Ascending aorta (tissue), 2 donors: ENCODE measurements at regions not wholly inside any gene's neighbourhood (a gene's known extent, or its start where the extent isn't known, plus 50 kb on each side); places are given as distances from the start of the nearest gene placed in this dataset.
"Not testable (repeated sequence)": the region's sequence is repeated elsewhere in the genome, so short reads cannot be mapped to it uniquely, and the experiment has no call there.

ENCODE experiments used
- DNase-seq, 2 donors: peaks; one replicate each; pipeline ENCODE4 v3.0.0-alpha.2; 2019; ENCODE audit warnings: low spot score in 2 of 2
- H3K27ac ChIP-seq, 2 donors: fragments of 200-600 bp; sonication (generic); one replicate each; pipeline ENCODE4 v1.5.1; 2016 to 2017; ENCODE audit warnings: mild to moderate bottlenecking in 1 of 2
- H3K27me3 ChIP-seq: fragments of 200-600 bp; sonication (generic); one replicate; pipeline ENCODE4 v1.5.1; 2017
- H3K36me3 ChIP-seq, 2 donors: fragments of 200-600 bp; sonication (generic); one replicate each; pipeline ENCODE4 v1.5.1; 2016
- H3K4me1 ChIP-seq, 2 donors: fragments of 200-600 bp; sonication (generic); one replicate each; pipeline ENCODE4 v1.5.1; 2016 to 2017; ENCODE audit warnings: mild to moderate bottlenecking in 1 of 2
- H3K4me3 ChIP-seq, 2 donors: fragments of 200-600 bp; sonication (generic); one replicate each; pipeline ENCODE4 v1.5.1; 2016 to 2017; ENCODE audit warnings: mild to moderate bottlenecking in 1 of 2
- H3K9me3 ChIP-seq, 2 donors: fragments of 200-600 bp; sonication (generic); one replicate each; pipeline ENCODE4 v1.5.1; 2016
- intact Hi-C: fragments of 100-400 bp; cut with DNase I; formaldehyde crosslinking; loops from one replicate; pipeline ENCODE4 v1.15.1; 2023
- TF ChIP-seq, protein P1 (sequence below), 3 experiments: fragments of 200-600 bp in 2 of 3; fragments of 450-650 bp in 1 of 3; sonication (generic) in 2 of 3; IDR thresholded peaks; one replicate each; pipeline ENCODE4 v1.5.1; 2016 to 2019; ENCODE audit warnings: antibody characterized with exemption in 3 of 3, mild to moderate bottlenecking in 1 of 3, moderate library complexity in 1 of 3

DNA sequence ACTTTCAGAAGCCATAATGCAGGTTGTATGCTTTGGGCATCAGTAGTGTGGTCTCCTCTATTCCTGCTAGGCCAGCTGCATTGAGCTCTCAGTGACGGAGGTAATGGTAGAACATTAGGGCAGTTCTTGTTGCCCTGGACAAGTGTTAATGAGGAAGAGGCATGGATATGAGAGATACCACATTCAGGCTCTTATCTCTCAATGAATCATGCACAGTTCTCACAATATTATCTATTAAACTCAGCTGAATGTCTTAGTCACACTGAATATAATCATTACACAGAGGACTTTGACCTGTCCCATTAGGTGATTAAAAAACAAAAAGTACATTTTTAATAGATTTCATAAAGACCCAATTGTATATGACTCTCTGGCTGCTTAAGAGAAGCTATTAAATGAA lies 76.6 kb upstream of the SSBP2 start:
- H3K27ac ChIP-seq: no peak overlapping the region
- no peak overlapping the region for H3K4me3 ChIP-seq

DNA sequence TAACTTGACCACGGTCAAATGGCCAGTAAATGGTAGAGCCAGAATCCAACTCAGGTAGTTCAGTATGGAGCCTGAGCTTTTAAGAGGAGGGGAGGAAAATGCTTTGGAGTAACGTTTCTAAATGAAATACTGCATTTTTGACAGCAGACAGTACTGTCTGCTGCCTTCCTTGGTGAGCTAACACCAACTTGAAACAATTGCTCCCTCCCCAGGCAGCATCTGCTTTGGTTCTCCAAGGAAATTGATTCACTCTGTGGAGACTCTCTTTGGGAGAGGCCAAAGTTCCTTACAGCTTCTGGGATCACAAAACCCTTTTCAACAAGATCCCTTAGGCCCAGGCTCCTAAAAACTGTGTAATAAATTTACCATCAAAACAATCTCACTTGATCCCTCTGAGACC lies 75.2 kb upstream of the SSBP2 start:
- no peak overlapping the region for H3K4me3 ChIP-seq
- H3K27me3 ChIP-seq: no peaks in the 10 kb centered on the region
- H3K36me3 ChIP-seq: no peaks in the 10 kb centered on the region
- H3K4me1 ChIP-seq: peaks cover 0 to 5% of the 10 kb centered on the region in 2 donors
- intact Hi-C loops: no loop called here
- TF ChIP-seq, protein P1, sequence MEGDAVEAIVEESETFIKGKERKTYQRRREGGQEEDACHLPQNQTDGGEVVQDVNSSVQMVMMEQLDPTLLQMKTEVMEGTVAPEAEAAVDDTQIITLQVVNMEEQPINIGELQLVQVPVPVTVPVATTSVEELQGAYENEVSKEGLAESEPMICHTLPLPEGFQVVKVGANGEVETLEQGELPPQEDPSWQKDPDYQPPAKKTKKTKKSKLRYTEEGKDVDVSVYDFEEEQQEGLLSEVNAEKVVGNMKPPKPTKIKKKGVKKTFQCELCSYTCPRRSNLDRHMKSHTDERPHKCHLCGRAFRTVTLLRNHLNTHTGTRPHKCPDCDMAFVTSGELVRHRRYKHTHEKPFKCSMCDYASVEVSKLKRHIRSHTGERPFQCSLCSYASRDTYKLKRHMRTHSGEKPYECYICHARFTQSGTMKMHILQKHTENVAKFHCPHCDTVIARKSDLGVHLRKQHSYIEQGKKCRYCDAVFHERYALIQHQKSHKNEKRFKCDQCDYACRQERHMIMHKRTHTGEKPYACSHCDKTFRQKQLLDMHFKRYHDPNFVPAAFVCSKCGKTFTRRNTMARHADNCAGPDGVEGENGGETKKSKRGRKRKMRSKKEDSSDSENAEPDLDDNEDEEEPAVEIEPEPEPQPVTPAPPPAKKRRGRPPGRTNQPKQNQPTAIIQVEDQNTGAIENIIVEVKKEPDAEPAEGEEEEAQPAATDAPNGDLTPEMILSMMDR (IDR thresholded peaks at IDR 0.05): no peak
- no peak for DNase-seq
- H3K27ac ChIP-seq: no peak overlapping the region
- H3K9me3 ChIP-seq: no peaks in the 10 kb centered on the region

More for the DNA sequence above, 76.6 kb upstream of the SSBP2 start:
- intact Hi-C loops: no loop called here
- TF ChIP-seq, protein P1 (IDR thresholded peaks at IDR 0.05): no peak
- Histone ChIP-seq H3K4me1 (peaks cover 0 to 5% of the 10 kb centered on the region in 2 donors), H3K27me3 (no peaks in the 10 kb centered on the region), H3K36me3 (no peaks in the 10 kb centered on the region), H3K9me3 (no peaks in the 10 kb centered on the region)
- no peak for DNase-seq

DNA sequence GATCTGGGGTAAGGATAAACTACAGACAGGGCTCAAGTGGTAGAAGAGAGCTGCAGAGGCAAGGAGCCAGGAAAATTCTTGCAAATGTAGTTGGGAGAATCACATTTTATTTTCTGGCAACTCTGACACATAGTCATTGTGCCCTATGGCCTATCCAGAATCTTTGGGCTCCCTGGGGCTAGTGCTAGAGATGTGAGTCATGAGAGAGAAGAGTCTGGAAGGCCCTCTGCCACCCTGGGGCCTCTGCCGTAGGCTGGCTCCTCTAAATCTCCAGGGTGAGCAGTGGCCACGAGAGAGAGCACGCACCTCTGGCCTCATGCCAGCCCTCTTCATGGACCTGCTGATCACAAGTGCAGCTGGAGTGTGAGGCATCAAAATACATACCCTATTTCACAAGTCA lies 74.3 kb upstream of the SSBP2 start:
- Histone ChIP-seq H3K27me3 (no peaks in the 10 kb centered on the region), H3K36me3 (no peaks in the 10 kb centered on the region), H3K27ac (no peak overlapping the region), H3K4me3 (no peak overlapping the region), H3K4me1 (peaks cover 0 to 8% of the 10 kb centered on the region in 2 donors), H3K9me3 (no peaks in the 10 kb centered on the region)
- peak in 1 of 2 donors; percentile 71 for DNase-seq
- intact Hi-C loops: no loop called here
- TF ChIP-seq, protein P1 (IDR thresholded peaks at IDR 0.05): no peak

DNA sequence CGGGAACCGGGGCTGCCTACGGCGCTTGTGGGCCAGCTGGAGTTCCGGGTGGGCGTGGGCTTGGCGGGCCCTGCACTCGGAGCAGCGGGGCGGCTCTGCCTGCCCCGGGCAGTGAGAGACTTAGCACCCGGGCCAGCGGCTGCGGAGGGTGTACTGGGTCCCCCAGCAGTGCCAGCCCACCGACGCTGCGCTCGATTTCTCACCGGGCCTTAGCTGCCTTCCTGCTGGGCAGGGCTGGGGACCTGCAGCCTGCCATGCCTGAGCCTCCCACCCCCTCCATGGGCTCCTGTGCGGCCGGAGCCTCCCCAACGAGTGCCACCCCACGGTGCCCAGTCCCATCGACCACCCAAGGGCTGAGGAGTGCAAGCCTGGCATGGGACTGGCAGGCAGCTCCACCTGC lies 72.8 kb upstream of the SSBP2 start:
- H3K27me3 ChIP-seq, H3K4me3 ChIP-seq, H3K27ac ChIP-seq, H3K36me3 ChIP-seq, intact Hi-C loops, H3K9me3 ChIP-seq, H3K4me1 ChIP-seq, DNase-seq: not testable (repeated sequence)

DNA sequence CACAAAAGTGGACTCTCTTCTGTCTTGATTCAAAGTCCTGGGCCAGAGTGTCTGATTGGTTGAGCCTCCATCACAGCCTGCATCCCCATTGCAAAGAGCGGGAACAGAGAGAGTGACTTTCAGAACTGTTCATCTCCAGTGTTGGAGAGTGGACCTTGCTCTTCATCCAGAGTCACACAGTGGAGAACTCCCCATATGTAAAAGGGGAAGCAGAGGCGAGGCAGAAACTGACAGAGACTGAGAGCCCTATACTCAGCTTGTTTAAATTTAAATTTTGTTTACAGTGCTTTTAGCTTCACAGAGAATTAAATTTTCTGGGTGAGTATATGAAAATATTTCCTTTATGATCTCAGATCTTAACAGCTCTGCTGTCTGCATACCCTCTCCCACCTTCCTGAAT lies 70.0 kb upstream of the SSBP2 start:
- intact Hi-C loops: no loop called here
- Histone ChIP-seq H3K36me3 (no peaks in the 10 kb centered on the region), H3K27me3 (no peaks in the 10 kb centered on the region), H3K4me3 (no peak overlapping the region), H3K4me1 (peaks cover 5 to 8% of the 10 kb centered on the region in 2 donors), H3K27ac (no peak overlapping the region), H3K9me3 (no peaks in the 10 kb centered on the region)
- no peak for DNase-seq
- TF ChIP-seq, protein P1 (IDR thresholded peaks at IDR 0.05): no peak

DNA sequence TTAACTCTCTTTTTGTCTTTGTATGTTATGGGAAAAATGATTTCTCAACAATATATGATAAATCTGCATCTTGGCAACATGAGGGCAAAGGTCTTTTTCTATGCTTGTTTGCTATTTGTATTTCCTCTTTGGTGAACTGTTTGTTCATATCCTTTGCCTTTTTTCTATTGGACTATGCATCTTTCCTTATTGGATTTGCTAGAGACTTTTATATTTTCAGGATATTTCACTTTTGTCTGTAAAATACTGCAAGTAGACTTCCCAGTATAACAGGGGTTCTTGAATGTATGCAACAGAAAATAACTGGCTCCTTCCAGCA lies 69.4 kb upstream of the SSBP2 start:
- H3K27me3 ChIP-seq: no peaks in the 10 kb centered on the region
- no peak overlapping the region for H3K4me3 ChIP-seq
- H3K27ac ChIP-seq: no peak overlapping the region
- intact Hi-C loops: no loop called here
- DNase-seq: no peak
- TF ChIP-seq, protein P1 (IDR thresholded peaks at IDR 0.05): no peak
- H3K36me3 ChIP-seq: no peaks in the 10 kb centered on the region
- H3K9me3 ChIP-seq: no peaks in the 10 kb centered on the region
- peaks cover 5 to 6% of the 10 kb centered on the region in 2 donors for H3K4me1 ChIP-seq
